ENCODE measurements at regions not wholly inside any gene's neighbourhood (a gene's known extent, or its start where the extent isn't known, plus 50 kb on each side); places are given as distances from the start of the nearest gene placed in this dataset.

- H3K36me3 ChIP-seq (ENCODE audit: insufficient read depth, low read length): no peaks in the 10 kb centered on the region
- H3K4me1 ChIP-seq (ENCODE audit: insufficient read depth, low read length): 0 out of 2 replicates have a peak, but pooled peaks cover 2% of the 10 kb centered on the region
- H3K4me3 ChIP-seq (ENCODE audit: low read length): no peak overlapping the region
- no peak overlapping the region for H3K27ac ChIP-seq (ENCODE audit: low read depth, low read length)
- H3K27me3 ChIP-seq (ENCODE audit: insufficient read depth, low read length): no peaks in the 10 kb centered on the region
- H3K9me3 ChIP-seq (ENCODE audit: insufficient read depth, low read depth, low read length): no peaks in the 10 kb centered on the region
- 93% methylated on average over 3 of the region's 3 CpGs for WGBS
- H3K9ac ChIP-seq (ENCODE audit: low read depth, low read length): no peak overlapping the region
Observed at GRCh38 chr18:67380867-67381266, 135.7 kb downstream of the DSEL start.

- Histone ChIP-seq H3K27ac (ENCODE audit: low read depth, low read length) (no peak overlapping the region), H3K9me3 (ENCODE audit: insufficient read depth, low read depth, low read length) (no peaks in the 10 kb centered on the region), H3K36me3 (ENCODE audit: insufficient read depth, low read length) (no peaks in the 10 kb centered on the region), H3K9ac (ENCODE audit: low read depth, low read length) (no peak overlapping the region), H3K4me3 (ENCODE audit: low read length) (no peak overlapping the region), H3K4me1 (ENCODE audit: insufficient read depth, low read length) (no peaks in the 10 kb centered on the region), H3K27me3 (ENCODE audit: insufficient read depth, low read length) (no peaks in the 10 kb centered on the region)
- WGBS: 80% methylated on average over 1 of the region's 2 CpGs
Observed at GRCh38 chr18:67379981-67380380, 136.5 kb downstream of the DSEL start.

- no peaks in the 10 kb centered on the region for H3K36me3 ChIP-seq (ENCODE audit: insufficient read depth, low read length)
- no peaks in the 10 kb centered on the region for H3K9me3 ChIP-seq (ENCODE audit: insufficient read depth, low read depth, low read length)
- WGBS: 90% methylated on average over 1 of the region's 2 CpGs
- no peak overlapping the region for H3K4me3 ChIP-seq (ENCODE audit: low read length)
- no peak overlapping the region for H3K9ac ChIP-seq (ENCODE audit: low read depth, low read length)
- no peak overlapping the region for H3K27ac ChIP-seq (ENCODE audit: low read depth, low read length)
- H3K27me3 ChIP-seq (ENCODE audit: insufficient read depth, low read length): no peaks in the 10 kb centered on the region
- no peaks in the 10 kb centered on the region for H3K4me1 ChIP-seq (ENCODE audit: insufficient read depth, low read length)
Observed at GRCh38 chr18:67376372-67376771, 140.1 kb downstream of the DSEL start.

- Histone ChIP-seq H3K4me3 (ENCODE audit: low read length) (no peak overlapping the region), H3K9ac (ENCODE audit: low read depth, low read length) (no peak overlapping the region), H3K27me3 (ENCODE audit: insufficient read depth, low read length) (no peaks in the 10 kb centered on the region), H3K4me1 (ENCODE audit: insufficient read depth, low read length) (no peaks in the 10 kb centered on the region), H3K36me3 (ENCODE audit: insufficient read depth, low read length) (no peaks in the 10 kb centered on the region), H3K27ac (ENCODE audit: low read depth, low read length) (no peak overlapping the region), H3K9me3 (ENCODE audit: insufficient read depth, low read depth, low read length) (no peaks in the 10 kb centered on the region)
- 91% methylated on average over 2 of the region's 2 CpGs for WGBS
Observed at GRCh38 chr18:67373636-67374035, 142.9 kb downstream of the DSEL start.

- WGBS: 97% methylated on average over 2 of the region's 2 CpGs
- no peaks in the 10 kb centered on the region for H3K27me3 ChIP-seq (ENCODE audit: insufficient read depth, low read length)
- no peaks in the 10 kb centered on the region for H3K36me3 ChIP-seq (ENCODE audit: insufficient read depth, low read length)
- H3K27ac ChIP-seq (ENCODE audit: low read depth, low read length): no peak overlapping the region
- H3K9me3 ChIP-seq (ENCODE audit: insufficient read depth, low read depth, low read length): no peaks in the 10 kb centered on the region
- H3K4me1 ChIP-seq (ENCODE audit: insufficient read depth, low read length): no peaks in the 10 kb centered on the region; the same call in 1 of the 2 replicates
- no peak overlapping the region for H3K9ac ChIP-seq (ENCODE audit: low read depth, low read length)
- no peak overlapping the region for H3K4me3 ChIP-seq (ENCODE audit: low read length)
Observed at GRCh38 chr18:67367540-67367939, 149.0 kb downstream of the DSEL start.

- 100% methylated on average over 2 of the region's 3 CpGs for WGBS
- no peaks in the 10 kb centered on the region for H3K27me3 ChIP-seq (ENCODE audit: insufficient read depth, low read length)
- H3K9ac ChIP-seq (ENCODE audit: low read depth, low read length): no peak overlapping the region
- no peak overlapping the region for H3K27ac ChIP-seq (ENCODE audit: low read depth, low read length)
- no peaks in the 10 kb centered on the region for H3K9me3 ChIP-seq (ENCODE audit: insufficient read depth, low read depth, low read length)
- H3K4me3 ChIP-seq (ENCODE audit: low read length): no peak overlapping the region
- no peaks in the 10 kb centered on the region for H3K36me3 ChIP-seq (ENCODE audit: insufficient read depth, low read length)
- no peaks in the 10 kb centered on the region; the same call in 1 of the 2 replicates for H3K4me1 ChIP-seq (ENCODE audit: insufficient read depth, low read length)
Observed at GRCh38 chr18:67363694-67364093, 152.8 kb downstream of the DSEL start.

GRCh38 chr18:67362906-67363305, 153.6 kb downstream of the DSEL start:
- WGBS: 89% methylated on average over 2 of the region's 2 CpGs
- Histone ChIP-seq H3K4me3 (ENCODE audit: low read length) (no peak overlapping the region), H3K9ac (ENCODE audit: low read depth, low read length) (no peak overlapping the region)

GRCh38 chr18:67359873-67360838, 156.4 kb downstream of the DSEL start:
- no peak overlapping the region for H3K4me3 ChIP-seq (ENCODE audit: low read length)
- no peak overlapping the region for H3K9ac ChIP-seq (ENCODE audit: low read depth, low read length)
- 95% methylated on average over 7 of the region's 8 CpGs for WGBS

More at GRCh38 chr18:67362906-67363305, 153.6 kb downstream of the DSEL start:
- H3K27me3 ChIP-seq (ENCODE audit: insufficient read depth, low read length): no peaks in the 10 kb centered on the region
- H3K4me1 ChIP-seq (ENCODE audit: insufficient read depth, low read length): no peaks in the 10 kb centered on the region; the same call in 1 of the 2 replicates
- no peak overlapping the region for H3K27ac ChIP-seq (ENCODE audit: low read depth, low read length)
- no peaks in the 10 kb centered on the region for H3K9me3 ChIP-seq (ENCODE audit: insufficient read depth, low read depth, low read length)
- no peaks in the 10 kb centered on the region for H3K36me3 ChIP-seq (ENCODE audit: insufficient read depth, low read length)

GRCh38 chr18:67358947-67359346, 157.6 kb downstream of the DSEL start:
- Histone ChIP-seq H3K4me1 (ENCODE audit: insufficient read depth, low read length) (no peaks in the 10 kb centered on the region), H3K4me3 (ENCODE audit: low read length) (no peak overlapping the region), H3K36me3 (ENCODE audit: insufficient read depth, low read length) (no peaks in the 10 kb centered on the region), H3K27ac (ENCODE audit: low read depth, low read length) (no peak overlapping the region), H3K9me3 (ENCODE audit: insufficient read depth, low read depth, low read length) (no peaks in the 10 kb centered on the region), H3K27me3 (ENCODE audit: insufficient read depth, low read length) (no peaks in the 10 kb centered on the region), H3K9ac (ENCODE audit: low read depth, low read length) (no peak overlapping the region)
- 96% methylated on average over 8 of the region's 8 CpGs for WGBS

More at GRCh38 chr18:67359873-67360838, 156.4 kb downstream of the DSEL start:
- Histone ChIP-seq H3K27me3 (ENCODE audit: insufficient read depth, low read length) (no peaks in the 10 kb centered on the region), H3K27ac (ENCODE audit: low read depth, low read length) (no peak overlapping the region), H3K9me3 (ENCODE audit: insufficient read depth, low read depth, low read length) (no peaks in the 10 kb centered on the region), H3K36me3 (ENCODE audit: insufficient read depth, low read length) (no peaks in the 10 kb centered on the region), H3K4me1 (ENCODE audit: insufficient read depth, low read length) (no peaks in the 10 kb centered on the region)

GRCh38 chr18:67354692-67355091, 161.8 kb downstream of the DSEL start:
- Histone ChIP-seq H3K27ac (ENCODE audit: low read depth, low read length) (no peak overlapping the region), H3K36me3 (ENCODE audit: insufficient read depth, low read length) (no peaks in the 10 kb centered on the region), H3K4me1 (ENCODE audit: insufficient read depth, low read length) (no peaks in the 10 kb centered on the region), H3K9ac (ENCODE audit: low read depth, low read length) (no peak overlapping the region), H3K4me3 (ENCODE audit: low read length) (no peak overlapping the region), H3K27me3 (ENCODE audit: insufficient read depth, low read length) (no peaks in the 10 kb centered on the region), H3K9me3 (ENCODE audit: insufficient read depth, low read depth, low read length) (no peaks in the 10 kb centered on the region)
- WGBS: 94% methylated on average over 4 of the region's 4 CpGs

- Histone ChIP-seq H3K9ac (ENCODE audit: low read depth, low read length) (no peak overlapping the region), H3K9me3 (ENCODE audit: insufficient read depth, low read depth, low read length) (no peaks in the 10 kb centered on the region), H3K4me1 (ENCODE audit: insufficient read depth, low read length) (no peaks in the 10 kb centered on the region), H3K27ac (ENCODE audit: low read depth, low read length) (no peak overlapping the region), H3K4me3 (ENCODE audit: low read length) (no peak overlapping the region), H3K27me3 (ENCODE audit: insufficient read depth, low read length) (no peaks in the 10 kb centered on the region), H3K36me3 (ENCODE audit: insufficient read depth, low read length) (no peaks in the 10 kb centered on the region)
- WGBS: 44% methylated on average over 1 of the region's 1 CpG
Observed at GRCh38 chr18:67354091-67354490, 162.4 kb downstream of the DSEL start.

All from HUES64 (cell line).